ENCODE measurements at regions not wholly inside any gene's neighbourhood (a gene's known extent, or its start where the extent isn't known, plus 50 kb on each side); places are given as distances from the start of the nearest gene placed in this dataset.
"Not testable (repeated sequence)": the region's sequence is repeated elsewhere in the genome, so short reads cannot be mapped to it uniquely, and the experiment has no call there.

DNA sequence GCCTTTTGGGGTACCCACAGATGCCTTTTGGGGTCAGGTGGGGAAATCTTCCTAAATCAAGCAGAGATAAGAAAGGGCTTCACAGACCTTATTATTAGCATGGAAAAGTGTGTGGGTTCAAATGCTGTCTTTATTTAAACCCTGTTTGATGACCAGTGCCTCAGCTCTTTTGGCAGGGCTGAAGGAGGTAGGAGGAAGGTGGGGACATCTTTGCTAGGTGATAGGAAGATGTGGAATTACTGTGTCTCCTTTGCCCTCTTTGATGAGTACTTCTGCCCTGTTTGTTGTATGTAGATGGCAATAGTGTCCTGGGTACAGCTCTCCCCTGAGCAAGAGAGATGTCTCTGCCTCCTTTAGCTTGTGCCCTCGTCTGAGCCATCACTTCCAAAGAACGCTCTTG lies 333.3 kb upstream of the ROPN1 start:
- DNase-seq, result no peak

DNA sequence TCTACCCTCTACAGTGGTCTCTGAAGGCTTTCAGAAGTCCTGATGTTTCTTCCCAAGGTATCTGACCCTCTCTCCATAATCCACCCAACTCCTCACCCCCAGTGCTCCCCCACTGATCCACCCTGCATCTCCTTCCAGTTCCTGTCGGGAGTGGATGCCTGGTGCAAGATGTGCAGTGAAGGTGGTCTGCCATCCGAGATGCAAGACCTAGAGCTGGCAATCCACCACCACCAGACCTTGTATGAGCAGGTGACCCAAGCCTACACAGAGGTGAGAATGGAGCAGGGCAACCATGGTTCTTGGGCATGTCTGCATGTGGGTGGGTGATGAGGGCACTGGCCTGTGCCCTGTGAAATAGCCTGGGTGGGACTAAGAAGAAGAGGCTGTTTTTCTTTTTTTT lies 337.8 kb upstream of the ROPN1 start:
- no peak for DNase-seq

DNA sequence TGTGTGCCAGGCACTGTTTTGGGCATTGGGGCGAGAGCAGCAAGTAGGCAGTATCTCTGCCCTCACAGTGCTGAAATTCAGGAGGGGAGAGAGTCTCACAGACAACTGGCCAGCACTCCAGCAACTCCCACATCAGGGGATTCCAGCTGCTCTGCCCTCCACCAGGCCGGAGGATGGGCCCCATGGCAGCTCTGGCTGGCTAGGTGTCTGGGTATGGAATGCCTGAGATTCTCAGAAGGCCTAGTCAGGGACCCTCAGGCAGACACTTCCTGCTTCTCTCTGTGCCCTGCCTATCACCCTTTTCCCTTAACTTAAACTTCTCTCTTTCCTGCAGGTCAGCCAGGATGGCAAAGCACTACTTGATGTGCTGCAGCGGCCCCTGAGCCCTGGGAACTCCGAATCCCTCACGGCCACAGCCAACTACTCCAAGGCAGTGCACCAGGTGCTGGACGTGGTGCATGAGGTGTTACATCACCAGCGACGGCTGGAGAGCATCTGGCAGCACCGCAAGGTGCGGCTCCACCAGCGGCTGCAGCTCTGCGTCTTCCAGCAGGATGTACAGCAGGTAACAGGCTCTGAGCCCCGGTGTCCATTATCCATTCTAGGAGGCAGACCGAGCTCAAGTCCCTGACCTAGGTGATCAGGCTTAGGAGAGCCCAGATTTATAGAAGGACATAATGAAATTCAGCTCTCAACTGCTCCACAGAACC lies 342.2 kb upstream of the ROPN1 start:
- no peak for DNase-seq

DNA sequence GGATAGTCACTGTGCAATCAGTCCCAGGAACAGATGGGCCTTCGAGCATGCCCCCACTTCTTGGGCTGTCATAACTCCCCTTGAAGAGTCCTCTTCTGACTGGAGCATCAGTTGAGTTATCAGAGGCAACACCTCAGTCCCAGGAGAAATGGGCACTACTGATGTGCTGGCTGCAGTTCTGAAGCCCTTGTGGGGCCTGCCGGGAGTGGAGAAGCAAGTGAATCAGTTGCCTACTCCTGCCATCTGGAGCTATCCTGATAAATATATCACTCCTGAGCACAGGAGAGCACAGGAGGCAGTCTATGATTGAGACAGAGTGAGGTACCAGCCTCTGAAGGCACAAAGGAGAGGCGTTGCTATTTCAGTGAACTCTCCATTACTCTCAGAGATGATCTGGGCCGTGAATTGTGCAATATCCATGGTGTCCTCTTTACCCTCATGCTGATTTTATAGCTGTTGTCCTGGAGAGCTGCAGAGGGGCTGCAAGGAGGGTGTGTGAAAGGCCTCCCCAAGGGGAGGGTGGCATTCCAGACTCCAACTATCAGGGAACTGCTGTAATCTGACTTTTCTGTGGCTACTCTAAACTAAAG lies 344.2 kb upstream of the ROPN1 start:
- no peak for DNase-seq

DNA sequence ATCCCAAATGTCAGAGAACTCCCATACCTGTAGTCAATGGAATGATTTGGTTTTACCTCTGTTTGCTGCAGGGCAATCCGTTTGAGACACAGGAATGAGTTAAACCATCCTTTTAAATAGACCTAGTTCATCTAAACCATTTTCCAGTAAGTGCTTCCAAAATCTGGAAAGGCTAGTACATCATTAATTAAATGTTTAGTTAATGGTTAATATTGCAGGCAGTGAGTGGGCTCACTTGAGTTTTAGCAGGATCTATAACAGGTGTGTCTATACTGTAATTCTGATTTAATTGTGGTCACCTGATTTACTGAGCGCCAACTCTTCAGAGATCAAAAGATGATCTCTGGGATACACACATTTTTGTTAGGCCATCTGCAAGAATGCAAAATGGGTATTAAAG lies 353.9 kb upstream of the ROPN1 start:
- no peak for DNase-seq

DNA sequence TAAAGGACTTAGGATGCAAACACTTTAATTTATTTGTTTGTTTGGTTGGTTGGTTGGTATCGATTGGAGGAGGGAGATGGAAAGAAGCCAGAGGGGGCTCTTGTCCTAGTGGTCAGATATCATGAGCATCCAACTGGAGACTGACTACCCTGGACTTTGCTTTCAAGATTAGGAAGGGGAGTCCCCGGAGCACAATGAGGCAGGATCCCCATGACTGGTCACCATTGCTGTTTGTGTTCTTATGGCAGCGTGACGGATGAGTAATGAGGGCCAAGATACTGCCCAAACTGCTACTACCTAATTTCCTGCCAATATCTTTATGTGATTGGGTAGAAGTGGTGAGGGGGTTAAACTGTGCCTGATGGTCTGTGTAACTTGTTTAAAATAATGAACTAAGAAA lies 354.6 kb upstream of the ROPN1 start:
- no peak for DNase-seq

DNA sequence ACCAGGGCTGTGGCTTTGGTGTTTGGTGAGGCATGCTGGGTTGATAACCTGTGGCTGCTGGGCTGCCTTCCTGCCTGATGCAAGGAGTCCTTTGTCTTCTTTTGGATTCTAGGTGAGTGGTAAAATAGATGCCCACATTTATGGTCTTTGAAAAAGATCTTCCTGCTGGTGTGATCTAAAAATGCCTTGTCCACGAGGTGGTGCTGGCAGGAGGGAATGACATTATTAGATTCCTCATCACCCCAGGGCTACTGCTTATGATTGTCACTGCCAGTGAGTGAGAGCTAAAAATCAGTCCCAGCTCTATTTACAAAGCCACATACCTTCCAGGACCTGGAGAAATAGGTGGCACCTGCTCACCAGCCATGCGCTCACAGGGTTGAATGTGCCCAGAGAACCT lies 355.5 kb upstream of the ROPN1 start:
- DNase-seq, result peak; percentile 50

DNA sequence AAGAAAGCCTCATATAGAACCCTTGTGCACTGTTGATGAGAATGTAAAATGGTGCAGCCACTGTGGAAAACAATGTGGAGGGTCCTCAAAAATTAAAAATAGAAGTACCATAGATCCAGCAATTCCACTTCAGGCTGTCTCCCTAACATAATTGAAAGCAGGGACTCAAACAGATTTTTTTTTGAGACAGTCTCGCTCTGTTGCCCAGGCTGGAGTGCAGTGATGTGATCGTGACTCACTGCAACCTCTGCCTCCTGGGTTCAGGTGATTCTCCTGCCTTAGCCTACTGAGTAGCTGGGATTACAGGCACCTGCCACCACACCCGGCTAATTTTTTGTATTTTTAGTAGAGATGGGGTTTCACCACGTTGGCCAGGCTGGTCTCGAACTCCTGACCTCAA lies 356.6 kb upstream of the ROPN1 start:
- not testable (repeated sequence) for DNase-seq

DNA sequence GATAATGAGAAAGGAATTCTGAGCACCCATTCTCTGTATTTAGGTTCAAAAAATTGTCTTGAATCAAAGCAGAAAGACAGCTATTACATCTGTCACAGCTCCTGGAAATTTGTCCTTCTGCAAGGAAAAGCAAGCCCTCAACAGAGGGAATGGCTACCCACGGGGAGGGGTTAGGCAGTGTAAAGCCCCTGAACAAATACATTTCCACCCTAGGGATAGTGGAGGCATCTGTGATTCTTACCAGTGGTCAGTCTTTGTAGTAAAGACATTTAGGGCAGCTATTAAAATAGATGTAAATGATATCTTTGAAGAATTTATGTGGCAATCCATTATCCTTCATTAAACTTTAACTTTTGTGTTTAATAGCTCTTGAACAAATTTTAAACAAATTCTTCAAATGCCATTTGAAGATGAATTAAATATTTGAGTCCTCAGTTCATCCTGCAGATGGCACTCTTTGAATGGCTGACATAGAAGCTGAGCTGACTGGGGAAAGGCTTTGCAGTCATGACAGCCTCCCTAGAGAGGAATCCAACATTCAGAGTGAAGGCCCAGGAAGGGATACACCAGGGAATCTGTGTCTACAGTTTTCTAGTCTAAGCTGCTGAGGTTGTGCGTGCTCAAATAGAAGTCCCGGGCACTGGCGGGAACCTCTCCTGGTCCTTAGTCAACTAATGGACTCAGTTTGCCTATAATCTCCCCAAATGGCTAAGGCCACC lies 359.7 kb upstream of the ROPN1 start:
- DNase-seq, result peak; percentile 65

DNA sequence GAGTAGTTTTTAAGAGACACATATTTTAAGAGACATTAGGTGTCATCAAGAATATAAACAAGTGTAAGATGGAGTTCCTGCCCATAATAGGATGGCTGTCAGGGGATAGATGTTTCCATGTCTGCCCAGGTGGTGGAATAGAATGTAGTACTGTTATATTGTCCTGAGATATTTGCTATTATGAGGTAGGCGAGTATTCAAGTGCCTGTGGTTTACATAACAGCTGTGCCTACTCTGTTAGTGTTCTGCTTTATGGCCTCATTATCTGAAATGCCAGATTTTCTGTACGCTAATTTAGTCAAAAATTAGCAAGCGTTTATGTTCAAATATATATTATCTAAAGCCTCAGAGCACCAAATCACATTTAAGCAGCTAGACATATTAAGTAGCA lies 360.2 kb upstream of the ROPN1 start:
- DNase-seq, result no peak

DNA sequence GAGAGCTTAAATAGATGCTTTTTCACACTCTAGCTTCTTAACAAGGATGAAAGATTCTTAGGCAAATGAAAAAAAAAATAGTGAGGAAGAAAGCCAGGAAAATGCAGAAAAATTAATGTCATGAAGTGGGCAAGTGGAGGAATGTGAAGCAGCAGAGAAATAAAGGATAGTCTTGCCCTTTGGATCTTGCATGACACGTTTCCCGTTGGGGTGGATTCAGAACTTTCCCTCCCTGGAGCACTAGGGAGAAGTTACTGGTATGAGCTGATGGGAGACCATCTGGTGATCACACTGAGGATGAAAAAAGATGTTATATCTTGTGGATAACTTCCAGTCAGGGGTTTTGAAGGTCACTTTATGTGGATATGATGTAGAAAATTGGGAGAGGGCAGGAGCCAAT lies 361.8 kb upstream of the ROPN1 start:
- no peak for DNase-seq

DNA sequence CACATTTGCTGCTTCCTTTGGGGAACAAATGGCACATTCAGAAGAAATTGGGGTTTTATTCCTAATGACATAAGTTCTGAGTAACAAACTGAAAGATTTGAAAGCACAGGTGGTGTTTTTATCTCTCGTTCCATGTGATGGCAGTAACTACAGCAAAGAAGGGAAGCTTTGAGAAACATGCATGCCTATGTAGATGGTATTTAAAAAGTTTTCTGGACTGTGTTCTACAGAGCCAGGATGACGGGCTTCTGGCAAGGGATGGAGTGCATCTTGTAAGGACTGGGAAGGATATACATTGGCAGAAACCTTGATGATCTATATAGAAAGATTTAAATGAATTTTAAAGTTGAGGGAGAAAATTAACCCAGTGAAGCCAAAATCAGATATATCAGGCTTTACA lies 362.2 kb upstream of the ROPN1 start:
- DNase-seq, result no peak

DNA sequence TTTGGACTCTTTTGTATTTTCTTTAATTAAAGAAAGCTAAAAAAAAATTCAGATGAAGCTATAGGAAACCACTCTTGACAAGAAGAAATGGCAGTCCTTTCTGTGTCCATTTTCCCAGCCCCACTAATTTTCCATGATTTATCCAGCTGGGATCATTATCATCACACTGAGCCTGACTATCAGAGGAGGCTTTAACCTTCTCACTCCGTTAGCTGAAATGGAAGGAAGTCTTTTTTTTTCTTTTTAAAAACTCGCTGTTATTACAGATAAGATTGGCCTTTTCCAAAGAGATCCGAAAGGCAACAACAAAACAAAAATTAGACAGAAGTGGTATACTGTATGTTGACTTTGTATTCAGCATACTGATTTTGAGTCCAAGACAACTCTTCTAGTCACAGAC lies 366.2 kb upstream of the ROPN1 start:
- no peak for DNase-seq

DNA sequence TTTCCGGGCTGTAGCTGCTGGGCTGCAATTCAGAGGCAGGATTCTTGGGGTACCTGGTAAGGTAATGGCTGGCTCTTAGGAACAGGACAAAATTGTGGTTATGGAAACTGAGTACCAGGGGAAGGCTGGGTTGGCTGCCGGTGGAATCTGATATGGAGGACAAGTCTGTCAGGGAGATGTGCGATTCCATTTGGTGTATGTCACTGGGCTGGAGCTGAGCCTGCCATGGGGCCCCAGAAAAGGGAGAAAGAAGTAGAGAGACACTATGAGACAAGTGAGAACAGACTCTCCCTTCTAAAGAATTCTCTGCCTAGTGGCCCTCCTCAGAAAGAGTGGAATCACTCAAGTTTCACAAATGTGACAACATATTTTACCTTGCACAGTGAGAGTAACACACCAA lies 368.2 kb upstream of the ROPN1 start:
- DNase-seq, result no peak

DNA sequence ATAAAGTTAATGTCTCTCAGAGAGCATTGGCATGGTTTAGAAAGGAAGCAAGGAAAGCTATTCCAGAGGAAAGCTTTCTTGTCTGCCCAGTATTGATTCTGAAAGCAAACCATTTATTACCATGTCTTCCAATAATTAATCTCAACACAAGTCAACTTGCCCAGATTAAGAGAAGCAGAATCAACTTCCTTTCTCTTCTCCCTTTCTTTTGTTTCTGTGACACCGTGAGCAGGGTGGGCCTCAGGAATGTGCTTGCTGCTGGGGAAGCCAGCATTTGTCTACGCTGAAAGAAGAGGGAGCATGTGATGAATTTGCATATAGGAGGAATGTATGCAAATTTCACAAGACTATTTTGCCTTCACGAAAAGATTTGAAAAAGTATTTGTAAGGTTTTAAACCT lies 368.6 kb upstream of the ROPN1 start:
- no peak for DNase-seq

DNA sequence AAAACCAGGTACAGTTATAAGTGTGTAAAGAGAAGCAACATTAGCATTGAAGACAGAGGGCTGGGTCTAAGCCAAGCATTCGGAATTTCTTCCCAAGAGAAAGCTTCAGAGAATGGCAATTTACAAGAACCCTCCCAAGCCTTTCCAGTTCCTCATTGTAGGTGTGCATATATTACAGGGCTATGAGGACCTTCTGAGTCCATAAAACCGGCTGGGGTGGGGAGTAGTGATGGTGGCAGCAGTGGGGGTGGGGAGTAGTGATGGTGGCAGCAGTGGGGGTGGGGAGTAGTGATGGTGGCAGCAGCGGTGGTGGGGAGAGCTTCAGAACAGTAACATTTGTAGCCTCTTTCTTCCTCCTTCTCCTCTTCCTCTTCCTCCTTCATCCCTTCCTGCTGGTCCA lies 368.7 kb upstream of the UMPS start:
- DNase-seq, result no peak

DNA sequence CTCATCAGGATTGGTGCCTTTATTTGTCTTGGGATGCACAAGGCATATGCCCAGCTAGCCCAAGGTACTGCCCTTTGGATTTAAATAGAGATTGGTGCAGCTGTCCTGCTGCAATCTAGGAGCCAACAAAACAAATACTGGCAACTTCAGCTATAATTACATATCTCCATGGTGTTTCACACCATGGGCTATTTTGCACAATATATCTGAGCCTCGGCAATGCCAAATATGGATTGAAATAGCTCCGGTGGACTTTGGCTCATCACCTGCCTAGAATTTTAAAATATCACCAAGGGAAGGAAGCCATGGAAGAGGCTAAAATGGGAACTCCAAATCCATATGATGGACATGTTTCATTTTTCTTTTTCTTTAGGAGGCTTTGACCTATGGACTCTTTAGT lies 367.8 kb upstream of the UMPS start:
- DNase-seq, result peak; percentile 91

DNA sequence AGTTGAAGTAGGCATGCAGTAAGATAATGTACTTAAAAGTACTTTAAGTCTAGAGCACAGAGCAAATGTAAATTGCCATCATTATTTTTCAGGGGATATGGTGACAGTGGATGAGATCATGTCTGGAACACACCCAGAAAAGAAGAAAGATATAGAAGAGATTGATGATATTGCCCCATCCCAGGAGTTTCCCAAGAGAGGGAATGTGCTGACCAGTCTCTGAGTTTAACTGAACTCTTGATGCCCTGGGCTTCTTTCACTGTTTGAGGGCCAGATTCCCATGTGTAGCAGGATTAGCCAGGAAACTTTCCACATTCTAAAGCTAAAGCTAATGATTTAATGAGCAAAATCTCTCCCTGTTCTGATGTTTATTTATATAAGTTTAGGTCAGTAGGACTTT lies 366.8 kb upstream of the UMPS start:
- DNase-seq, result no peak

DNA sequence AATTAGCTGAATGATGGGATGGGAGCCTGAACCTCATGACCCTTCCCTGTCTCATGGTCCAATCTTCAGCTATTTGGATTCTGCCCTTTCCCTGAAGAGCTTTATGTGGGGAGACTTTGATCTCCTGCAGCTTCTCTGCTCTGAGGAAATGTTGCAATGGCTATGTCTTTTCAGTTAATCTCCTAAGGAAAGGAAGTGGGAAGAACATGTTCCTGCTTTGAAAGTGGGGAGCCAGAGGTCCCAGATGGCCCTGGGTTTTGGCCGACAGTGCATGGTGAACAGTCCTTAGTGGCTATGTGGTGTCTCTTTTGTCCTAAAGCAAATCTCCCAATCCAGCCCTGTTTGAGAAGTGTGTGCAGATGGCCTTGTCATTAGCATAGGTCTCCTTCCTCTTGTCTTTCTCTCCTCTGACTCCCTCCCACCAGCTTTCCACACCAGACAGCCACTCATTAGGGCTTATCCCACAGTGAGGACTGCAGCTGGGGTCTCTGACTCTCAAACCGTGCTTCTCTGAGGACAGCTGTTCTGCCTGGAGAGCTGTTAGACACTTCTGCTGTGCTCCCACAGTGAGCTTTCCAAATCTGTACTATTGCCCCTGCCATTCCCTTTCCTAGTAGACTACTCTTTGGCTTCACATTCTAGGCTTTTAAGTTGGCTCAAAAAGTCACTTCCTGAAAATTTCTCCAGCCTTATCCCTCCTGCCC lies 365.8 kb upstream of the UMPS start:
- DNase-seq, result no peak

DNA sequence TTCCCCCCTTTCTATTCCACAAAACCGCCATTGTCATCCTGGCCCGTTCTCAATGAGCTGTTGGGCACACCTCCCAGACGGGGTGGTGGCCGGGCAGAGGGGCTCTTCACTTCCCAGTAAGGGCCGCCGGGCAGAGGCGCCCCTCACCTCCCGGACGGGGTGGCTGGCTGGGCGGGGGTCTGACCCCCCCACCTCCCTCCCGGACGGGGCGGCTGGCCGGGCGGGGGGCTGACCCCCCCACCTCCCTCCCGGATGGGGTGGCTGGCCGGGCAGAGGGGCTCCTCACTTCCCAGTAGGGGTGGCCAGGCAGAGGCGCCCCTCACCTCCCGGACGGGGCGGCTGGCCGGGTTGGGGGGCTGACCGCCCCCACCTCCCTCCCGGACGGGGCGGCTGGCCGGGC lies 363.6 kb upstream of the UMPS start:
- DNase-seq, result not testable (repeated sequence)

DNA sequence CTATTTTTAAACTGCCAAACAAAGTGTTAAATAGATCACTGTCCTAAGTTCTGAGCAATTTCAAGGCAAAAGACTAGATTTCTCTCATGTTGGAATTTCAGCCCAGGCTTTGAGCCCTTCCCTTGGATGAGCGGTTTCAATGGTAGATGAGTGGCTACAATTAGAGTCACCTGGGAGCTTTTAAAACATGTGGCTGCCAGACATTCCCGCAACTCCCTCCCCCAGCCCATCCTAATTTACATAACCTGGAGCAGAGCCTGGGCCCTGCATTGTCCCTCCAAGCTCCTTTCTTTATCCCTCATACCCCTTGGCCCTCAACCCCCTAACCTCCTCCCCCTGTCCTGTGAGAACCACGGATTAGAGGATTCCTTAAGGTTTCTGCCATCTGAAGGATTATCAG lies 357.5 kb upstream of the UMPS start:
- DNase-seq, result no peak

DNA sequence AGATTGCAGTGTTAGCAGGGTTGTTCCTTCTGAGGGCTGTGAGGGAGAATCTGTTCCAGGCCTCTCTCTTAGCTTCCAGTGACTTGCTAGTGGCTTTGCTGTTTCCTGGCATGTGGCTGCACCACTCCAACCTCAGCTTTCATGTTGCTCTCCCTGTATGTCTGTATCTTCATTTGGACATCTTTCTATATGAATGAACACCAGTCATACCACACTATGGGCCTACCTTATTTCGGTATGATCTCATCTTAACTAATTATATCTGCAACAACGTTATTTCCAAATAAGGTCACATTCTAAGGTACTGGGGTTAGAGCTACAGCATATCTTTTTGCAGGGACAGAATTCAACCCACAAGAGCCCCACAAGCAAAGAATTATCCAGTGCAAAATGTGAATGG lies 356.7 kb upstream of the UMPS start:
- no peak for DNase-seq

DNA sequence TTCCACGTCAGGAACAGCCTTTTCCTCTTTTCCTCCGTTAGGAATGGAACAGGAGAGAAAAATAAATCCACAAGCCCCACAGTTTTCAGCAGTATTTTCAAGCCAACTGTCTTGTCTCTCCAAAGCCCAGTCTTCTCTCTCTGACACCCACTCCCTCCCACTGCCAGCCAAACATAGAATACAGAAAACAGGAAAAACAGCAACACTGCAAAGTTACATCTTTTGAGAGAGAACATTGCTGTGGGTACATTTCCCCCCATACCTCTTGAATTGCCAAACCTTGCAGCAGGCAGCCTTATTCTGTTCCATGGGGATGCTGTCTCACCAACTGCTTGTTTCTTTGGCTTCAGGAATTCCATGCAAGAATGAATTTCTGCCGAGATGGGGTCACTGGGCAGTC lies 355.7 kb upstream of the UMPS start:
- no peak for DNase-seq

Data from COR-L47 (cell line).